ENCODE measurements at regions not wholly inside any gene's neighbourhood (a gene's known extent, or its start where the extent isn't known, plus 50 kb on each side); places are given as distances from the start of the nearest gene placed in this dataset.

DNA sequence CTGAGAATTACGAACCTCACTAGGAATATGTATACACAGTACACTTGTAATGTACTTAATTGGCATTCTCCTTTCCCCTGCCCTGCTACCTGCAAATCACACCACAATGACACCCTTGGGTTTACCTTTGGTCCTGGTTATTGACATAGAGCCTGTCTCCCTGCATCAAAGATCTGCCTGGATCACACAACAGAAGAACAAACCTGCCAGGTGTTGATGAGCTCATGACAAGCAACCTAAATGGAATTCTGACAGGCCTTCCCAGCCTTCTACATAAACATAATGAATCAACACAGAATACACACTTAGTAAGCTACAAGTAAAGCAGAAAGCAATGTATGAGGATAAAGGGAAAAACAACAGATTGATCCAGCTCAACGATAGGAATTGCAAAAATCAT, 95.6 kb downstream of the HDGFL1 start:
- H3K9ac ChIP-seq (ENCODE audit: low read length) = no peak overlapping the region
- H3K79me2 ChIP-seq (ENCODE audit: insufficient read depth, low read length) = no peaks in the 10 kb centered on the region
- H3F3A ChIP-seq (ENCODE audit: insufficient read depth, low read length) = no peaks in the 10 kb centered on the region
- no peak overlapping the region for H3K4me2 ChIP-seq (ENCODE audit: low read length)
- H4K20me1 ChIP-seq (ENCODE audit: insufficient read depth, low read length) = no peaks in the 10 kb centered on the region
- no peaks in the 10 kb centered on the region for H3K36me3 ChIP-seq (ENCODE audit: insufficient read depth, low read length)
- no peaks in the 10 kb centered on the region for H3K27me3 ChIP-seq (ENCODE audit: insufficient read depth, low read length)
- no peak for TF ChIP-seq EZH2 (IDR thresholded peaks at IDR 0.05; ENCODE audit: borderline replicate concordance, low read length)
- TF ChIP-seq, protein P1, sequence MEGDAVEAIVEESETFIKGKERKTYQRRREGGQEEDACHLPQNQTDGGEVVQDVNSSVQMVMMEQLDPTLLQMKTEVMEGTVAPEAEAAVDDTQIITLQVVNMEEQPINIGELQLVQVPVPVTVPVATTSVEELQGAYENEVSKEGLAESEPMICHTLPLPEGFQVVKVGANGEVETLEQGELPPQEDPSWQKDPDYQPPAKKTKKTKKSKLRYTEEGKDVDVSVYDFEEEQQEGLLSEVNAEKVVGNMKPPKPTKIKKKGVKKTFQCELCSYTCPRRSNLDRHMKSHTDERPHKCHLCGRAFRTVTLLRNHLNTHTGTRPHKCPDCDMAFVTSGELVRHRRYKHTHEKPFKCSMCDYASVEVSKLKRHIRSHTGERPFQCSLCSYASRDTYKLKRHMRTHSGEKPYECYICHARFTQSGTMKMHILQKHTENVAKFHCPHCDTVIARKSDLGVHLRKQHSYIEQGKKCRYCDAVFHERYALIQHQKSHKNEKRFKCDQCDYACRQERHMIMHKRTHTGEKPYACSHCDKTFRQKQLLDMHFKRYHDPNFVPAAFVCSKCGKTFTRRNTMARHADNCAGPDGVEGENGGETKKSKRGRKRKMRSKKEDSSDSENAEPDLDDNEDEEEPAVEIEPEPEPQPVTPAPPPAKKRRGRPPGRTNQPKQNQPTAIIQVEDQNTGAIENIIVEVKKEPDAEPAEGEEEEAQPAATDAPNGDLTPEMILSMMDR (IDR thresholded peaks at IDR 0.05; ENCODE audit: low read length) = no peak
- H3K27ac ChIP-seq (ENCODE audit: low read depth, low read length, poor library complexity, severe bottlenecking) = no peak overlapping the region
- no peak overlapping the region for H3K4me3 ChIP-seq (ENCODE audit: low read depth, low read length, poor library complexity, severe bottlenecking)
- no peaks in the 10 kb centered on the region for H3K9me3 ChIP-seq (ENCODE audit: low read length)
- H3K9me2 ChIP-seq (ENCODE audit: low read depth, low read length) = no peaks in the 10 kb centered on the region
- H2AFZ ChIP-seq (ENCODE audit: low read length) = no peak overlapping the region
- no peaks in the 10 kb centered on the region for H3K4me1 ChIP-seq (ENCODE audit: insufficient read depth, low read length, severe bottlenecking)

DNA sequence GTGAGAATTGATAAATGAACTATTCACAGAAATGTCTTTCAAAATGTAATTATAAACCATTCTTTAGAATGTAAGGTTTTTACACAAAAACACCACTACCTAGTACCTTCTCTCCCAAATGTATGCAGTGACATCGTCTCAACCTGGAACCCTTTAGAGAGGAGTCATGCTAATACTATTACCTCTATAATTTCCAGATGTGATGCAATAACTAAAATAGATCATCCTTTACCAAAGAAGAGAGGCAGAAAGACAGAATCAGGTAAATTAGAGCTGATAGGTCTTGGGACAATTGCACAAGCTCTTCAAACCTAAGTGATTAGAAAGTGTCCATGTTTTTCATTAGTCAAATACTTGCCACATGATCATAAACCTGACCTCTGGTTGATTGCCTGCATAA, 96.7 kb downstream of the HDGFL1 start:
- Histone ChIP-seq H3K27ac (ENCODE audit: low read depth, low read length, poor library complexity, severe bottlenecking) (no peak overlapping the region), H3K36me3 (ENCODE audit: insufficient read depth, low read length) (no peaks in the 10 kb centered on the region), H3K4me2 (ENCODE audit: low read length) (no peak overlapping the region), H3K9me2 (ENCODE audit: low read depth, low read length) (no peaks in the 10 kb centered on the region), H2AFZ (ENCODE audit: low read length) (no peak overlapping the region), H3F3A (ENCODE audit: insufficient read depth, low read length) (no peaks in the 10 kb centered on the region), H3K4me1 (ENCODE audit: insufficient read depth, low read length, severe bottlenecking) (no peaks in the 10 kb centered on the region), H3K79me2 (ENCODE audit: insufficient read depth, low read length) (no peaks in the 10 kb centered on the region), H3K4me3 (ENCODE audit: low read depth, low read length, poor library complexity, severe bottlenecking) (no peak overlapping the region), H3K9ac (ENCODE audit: low read length) (no peak overlapping the region), H3K27me3 (ENCODE audit: insufficient read depth, low read length) (no peaks in the 10 kb centered on the region), H4K20me1 (ENCODE audit: insufficient read depth, low read length) (no peaks in the 10 kb centered on the region), H3K9me3 (ENCODE audit: low read length) (no peaks in the 10 kb centered on the region)
- TF ChIP-seq EZH2 (IDR thresholded peaks at IDR 0.05; ENCODE audit: borderline replicate concordance, low read length) = no peak
- TF ChIP-seq, protein P1 (IDR thresholded peaks at IDR 0.05; ENCODE audit: low read length) = no peak

DNA sequence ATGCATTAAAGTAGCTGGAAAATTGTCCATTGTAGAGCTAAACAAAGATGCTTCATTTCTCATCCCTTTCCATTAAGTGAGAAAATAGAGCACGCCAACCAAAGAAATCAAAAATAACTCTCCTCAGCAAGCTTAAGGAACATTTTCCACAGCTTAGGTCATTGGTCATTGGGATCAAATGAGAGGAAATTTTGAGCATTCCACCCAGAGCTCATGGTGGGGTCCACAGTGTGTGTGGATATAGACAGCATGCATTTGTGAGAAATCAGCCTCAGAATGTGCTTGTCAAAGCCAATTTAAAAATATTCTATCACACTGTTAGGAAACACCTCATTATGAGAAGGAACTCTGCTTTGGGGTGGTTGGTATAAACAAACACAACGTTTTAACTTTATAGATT, 97.2 kb downstream of the HDGFL1 start:
- Histone ChIP-seq H4K20me1 (ENCODE audit: insufficient read depth, low read length) (no peaks in the 10 kb centered on the region), H3K4me2 (ENCODE audit: low read length) (no peak overlapping the region), H3K4me3 (ENCODE audit: low read depth, low read length, poor library complexity, severe bottlenecking) (no peak overlapping the region), H2AFZ (ENCODE audit: low read length) (no peak overlapping the region), H3K9me3 (ENCODE audit: low read length) (no peaks in the 10 kb centered on the region), H3K36me3 (ENCODE audit: insufficient read depth, low read length) (no peaks in the 10 kb centered on the region), H3F3A (ENCODE audit: insufficient read depth, low read length) (no peaks in the 10 kb centered on the region), H3K27me3 (ENCODE audit: insufficient read depth, low read length) (no peaks in the 10 kb centered on the region), H3K9ac (ENCODE audit: low read length) (no peak overlapping the region), H3K9me2 (ENCODE audit: low read depth, low read length) (no peaks in the 10 kb centered on the region), H3K4me1 (ENCODE audit: insufficient read depth, low read length, severe bottlenecking) (no peaks in the 10 kb centered on the region), H3K27ac (ENCODE audit: low read depth, low read length, poor library complexity, severe bottlenecking) (no peak overlapping the region), H3K79me2 (ENCODE audit: insufficient read depth, low read length) (no peaks in the 10 kb centered on the region)
- no peak for TF ChIP-seq EZH2 (IDR thresholded peaks at IDR 0.05; ENCODE audit: borderline replicate concordance, low read length)
- TF ChIP-seq, protein P1 (IDR thresholded peaks at IDR 0.05; ENCODE audit: low read length) = no peak

All from OCI-LY1 (cell line).